NCI-H345 (cell line): ENCODE measurements at regions not wholly inside any gene's neighbourhood (a gene's known extent, or its start where the extent isn't known, plus 50 kb on each side); places are given as distances from the start of the nearest gene placed in this dataset.
"Not testable (repeated sequence)": the region's sequence is repeated elsewhere in the genome, so short reads cannot be mapped to it uniquely, and the experiment has no call there.

Experiments
- DNase-seq: peaks from one replicate; lab custom pipeline; 2025; lab: John Stamatoyannopoulos, UW

- no peak for DNase-seq
These were observed 447.0 kb downstream of the SOX11 start for GRCh38 chr2:6139142-6139541.

GRCh38 chr2:6139916-6140315 is 447.7 kb downstream of the SOX11 start:
- no peak for DNase-seq

- no peak for DNase-seq
These were observed 448.3 kb downstream of the SOX11 start for GRCh38 chr2:6140509-6140908.

- no peak for DNase-seq
These were observed 451.6 kb downstream of the SOX11 start for GRCh38 chr2:6143812-6144211.

- not testable (repeated sequence) for DNase-seq
These were observed 455.0 kb downstream of the SOX11 start for GRCh38 chr2:6147215-6147614.

DNA sequence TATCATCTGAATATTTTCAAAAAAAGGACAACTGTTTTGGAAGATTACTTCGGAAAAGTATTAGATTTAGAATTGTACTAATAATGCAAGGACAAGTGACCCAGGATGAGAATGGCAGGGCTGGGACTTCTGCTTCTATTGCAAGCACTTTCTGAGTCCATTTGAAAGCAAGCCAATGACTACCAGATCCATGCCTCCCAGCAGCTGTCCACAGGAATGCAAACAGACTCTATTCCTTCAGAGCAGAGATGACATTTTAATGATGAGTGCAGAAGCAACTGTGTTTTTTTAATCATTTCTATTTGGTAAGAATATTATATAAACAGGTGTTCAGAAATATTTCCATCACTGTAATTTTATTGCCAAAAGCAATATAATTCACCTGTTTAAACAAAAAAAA is 456.7 kb downstream of the SOX11 start:
- no peak for DNase-seq

DNA sequence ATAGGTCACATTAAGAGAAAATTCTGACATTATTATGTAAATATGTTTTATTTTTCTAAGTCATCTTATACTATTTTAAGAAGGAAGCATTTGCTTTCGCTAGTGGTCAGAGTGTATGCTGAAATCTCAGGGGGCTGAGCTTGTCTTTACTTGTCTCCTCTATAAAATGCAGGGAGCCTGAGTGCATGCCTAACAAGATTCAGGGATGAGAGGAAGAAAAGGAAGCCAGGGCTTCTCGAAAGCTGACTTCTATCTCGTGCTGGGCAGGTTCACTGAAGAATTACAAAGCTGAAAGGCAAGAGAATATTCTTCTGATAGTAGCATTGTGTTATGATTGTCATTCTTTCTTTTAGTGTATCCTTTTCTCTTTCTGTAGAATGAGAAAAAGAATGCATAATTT is 467.4 kb downstream of the SOX11 start:
- no peak for DNase-seq

GRCh38 chr2:6163932-6164331 is 471.7 kb downstream of the SOX11 start:
- DNase-seq, result no peak

DNA sequence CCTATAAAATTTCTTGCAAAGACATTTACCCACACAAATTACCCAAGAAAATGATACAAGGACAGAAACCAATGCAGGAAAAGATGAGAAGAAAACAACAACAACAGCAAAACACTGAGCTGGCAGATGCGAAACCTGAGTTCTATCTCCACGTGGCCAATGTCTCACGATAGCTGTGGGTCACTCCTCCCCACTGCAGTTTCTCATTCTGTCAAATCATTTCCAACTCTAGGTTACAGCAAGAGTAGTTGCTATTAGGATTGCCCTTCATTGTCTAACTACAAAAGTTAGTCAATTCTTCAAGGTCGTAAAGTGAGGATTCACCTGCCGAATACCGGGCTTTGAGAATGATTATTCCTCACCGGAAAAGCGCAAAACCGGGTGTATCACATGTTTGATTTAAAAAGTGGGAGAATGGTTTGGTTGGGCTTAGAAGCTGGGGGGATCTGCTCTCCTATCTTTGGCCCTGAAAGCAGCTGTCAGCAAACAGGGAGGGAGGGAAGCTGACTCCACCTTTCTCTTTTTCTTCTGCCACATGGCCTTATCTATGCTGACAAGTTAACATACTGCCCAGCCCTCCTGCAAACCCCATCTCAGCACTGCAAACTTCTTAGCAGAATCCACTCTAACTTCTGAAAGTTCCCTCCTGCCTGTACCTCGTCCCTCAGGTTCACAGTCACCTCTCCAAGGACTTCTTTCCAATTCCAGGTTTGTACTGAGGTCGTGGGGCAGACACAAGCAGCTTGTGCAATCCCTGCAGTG is 473.0 kb downstream of the SOX11 start:
- DNase-seq, result no peak

DNA sequence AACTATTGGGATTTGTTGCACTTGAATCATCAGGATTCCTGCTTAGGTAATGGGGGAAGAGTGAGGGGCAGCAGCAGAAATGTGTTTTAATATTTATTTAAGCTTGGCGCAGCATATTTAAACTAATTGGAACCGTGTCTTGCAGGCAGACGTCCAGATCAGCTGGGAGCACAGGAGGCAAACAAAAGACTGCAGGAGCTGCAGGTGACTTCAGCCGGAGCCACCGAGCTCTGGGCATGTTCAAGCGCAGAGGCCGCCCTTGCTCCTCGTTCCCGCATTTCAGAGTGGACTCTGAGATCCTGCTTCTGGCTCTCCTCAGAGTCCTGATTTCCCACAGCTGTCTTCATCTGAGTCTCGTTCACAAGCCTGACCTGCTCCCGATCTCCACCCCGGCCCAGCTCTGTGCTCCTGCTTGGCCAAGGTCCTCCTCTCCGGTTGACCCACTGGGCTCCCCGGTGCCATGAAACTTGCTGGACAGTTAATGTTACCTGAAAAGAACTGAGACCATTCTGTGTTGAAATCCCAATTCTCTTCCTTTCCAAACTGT is 475.5 kb downstream of the SOX11 start:
- no peak for DNase-seq

- no peak for DNase-seq
These were observed 476.3 kb downstream of the SOX11 start for GRCh38 chr2:6168485-6168884.

DNA sequence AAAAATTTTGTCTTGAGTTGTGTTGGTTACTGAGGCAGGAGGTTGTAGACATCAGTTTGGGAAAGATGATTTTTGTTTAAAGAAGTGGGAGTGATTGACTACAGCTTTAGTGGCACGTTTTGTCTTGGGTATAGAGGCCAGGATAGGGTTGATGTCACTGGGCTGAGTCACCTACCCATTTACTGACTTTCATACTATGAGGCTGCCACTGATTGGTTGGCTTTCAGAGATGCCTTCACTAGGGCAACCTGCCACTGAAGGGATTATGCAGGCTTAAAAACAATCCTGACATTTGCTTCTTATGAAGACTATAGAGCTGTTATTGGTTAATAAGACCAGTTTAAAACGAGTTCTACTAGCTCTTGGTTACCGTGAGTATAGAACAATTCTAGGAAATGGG is 479.1 kb downstream of the SOX11 start:
- DNase-seq, result no peak

- peak; percentile 14 for DNase-seq
These were observed 485.6 kb downstream of the SOX11 start for GRCh38 chr2:6177811-6178210.

DNA sequence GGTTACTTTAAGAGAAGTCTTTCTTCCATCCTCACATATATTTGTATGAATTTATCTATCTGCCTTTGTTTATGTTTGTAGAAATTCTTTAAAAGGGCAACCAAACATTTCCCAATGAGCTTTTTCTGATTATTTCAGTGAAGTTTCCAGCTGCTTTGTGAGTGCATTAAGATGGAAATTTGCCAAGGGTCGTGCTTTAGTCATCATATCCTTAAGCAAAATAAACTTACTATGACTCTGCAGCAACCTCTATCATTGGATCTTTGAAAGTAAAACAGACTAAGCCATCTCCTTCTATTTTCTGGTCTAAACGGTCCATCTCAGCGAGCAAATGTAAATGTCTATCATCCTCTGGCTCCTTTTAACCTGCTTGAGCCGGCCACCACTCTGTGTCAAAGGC is 489.3 kb downstream of the SOX11 start:
- DNase-seq, result no peak

DNA sequence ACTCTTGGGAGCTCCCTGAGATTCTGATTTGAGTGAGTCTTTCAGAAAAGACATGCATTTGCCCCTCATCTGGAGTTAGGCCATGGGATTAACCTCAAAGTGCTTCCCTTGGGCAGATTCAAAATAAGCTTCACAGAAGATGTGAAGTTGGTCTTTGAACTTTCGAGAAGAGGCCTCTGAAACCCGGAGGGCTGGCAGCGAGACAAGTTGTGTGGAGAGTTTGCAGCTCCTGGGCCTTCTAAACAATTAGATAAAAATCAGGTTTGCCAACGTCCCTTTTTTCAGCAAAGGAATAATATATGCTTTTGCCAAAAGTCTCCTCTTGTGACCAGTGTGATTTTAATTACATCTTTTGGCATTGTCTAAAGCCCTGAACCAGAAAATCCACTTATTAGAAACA is 489.7 kb downstream of the SOX11 start:
- DNase-seq, result no peak

DNA sequence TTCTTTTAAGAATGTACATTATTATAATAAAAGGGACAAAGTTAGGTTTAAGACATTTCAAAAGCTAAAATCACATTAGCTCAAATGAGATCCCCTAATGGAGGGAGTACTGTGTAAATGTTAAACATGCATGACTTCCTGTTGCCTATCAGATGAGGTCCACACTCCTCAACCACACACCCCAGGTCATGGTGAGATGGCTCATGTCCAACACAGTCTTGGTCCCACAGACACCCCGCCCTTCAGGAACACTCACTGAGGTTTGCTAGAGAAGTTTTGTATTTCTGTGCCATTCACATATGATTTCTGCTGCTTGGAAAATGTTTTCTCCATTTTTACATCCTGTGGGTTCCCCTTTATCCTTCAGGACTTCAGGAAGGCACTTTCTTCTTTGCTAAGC is 491.0 kb downstream of the SOX11 start:
- DNase-seq, result no peak

GRCh38 chr2:6184532-6185292 is 492.5 kb downstream of the SOX11 start:
- peak; percentile 21 for DNase-seq

- DNase-seq, result no peak
These were observed 494.4 kb downstream of the SOX11 start for GRCh38 chr2:6186332-6187151.

GRCh38 chr2:6196449-6196848 is 504.3 kb downstream of the SOX11 start:
- DNase-seq, result peak; percentile 9

DNA sequence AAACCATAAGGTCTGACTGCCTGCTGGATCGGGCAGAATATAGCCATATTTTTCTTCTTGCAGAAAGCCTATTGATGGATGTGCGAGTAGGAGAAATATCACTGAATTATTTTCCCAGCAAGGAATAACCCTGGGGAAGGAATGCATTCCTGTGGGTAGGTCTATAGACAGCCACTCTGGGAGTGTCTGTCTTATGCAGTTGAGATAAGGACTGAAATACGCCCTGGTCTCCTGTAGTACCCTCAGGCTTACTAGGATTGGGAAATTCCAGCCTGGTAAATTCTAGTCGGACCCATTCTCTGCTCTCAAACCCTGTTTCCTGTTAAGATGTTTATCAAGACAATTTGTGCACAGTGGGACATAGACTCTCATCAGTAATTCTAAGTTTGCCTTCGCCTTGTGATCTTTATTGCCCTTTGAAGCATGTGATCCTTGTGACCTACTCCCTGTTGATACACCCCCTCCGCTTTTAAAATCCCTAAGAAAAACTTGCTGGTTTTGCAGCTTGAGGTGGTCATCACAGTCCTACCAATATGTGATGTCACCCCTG is 506.3 kb downstream of the SOX11 start:
- DNase-seq, result not testable (repeated sequence)

DNA sequence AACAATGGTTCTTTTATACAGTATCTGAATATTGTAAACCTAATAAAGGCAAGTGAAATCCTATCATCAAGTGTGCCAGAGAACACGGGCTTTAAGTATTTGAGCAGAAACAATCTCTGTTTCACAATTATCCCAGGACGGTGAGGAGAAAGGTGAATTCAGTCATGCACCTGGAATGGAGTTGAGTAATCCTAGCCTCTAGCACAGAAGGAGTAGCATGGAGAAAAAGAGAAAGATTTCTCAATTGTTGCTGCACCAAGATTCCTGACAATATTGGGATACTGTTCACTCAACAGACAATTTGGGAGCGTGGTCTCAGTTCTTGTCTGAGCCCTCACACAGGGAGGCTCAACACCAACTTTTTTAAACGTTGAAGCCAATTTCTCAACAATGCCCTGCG is 510.6 kb downstream of the SOX11 start:
- DNase-seq, result no peak
